Naive thymus-derived CD8-positive, alpha-beta T cell (primary cell): ENCODE measurements at regions not wholly inside any gene's neighbourhood (a gene's known extent, or its start where the extent isn't known, plus 50 kb on each side); places are given as distances from the start of the nearest gene placed in this dataset.

ENCODE experiments used
- ATAC-seq, 2 donors: fragments of 150-1000 bp; cut with Tn5 transposase in 1 of 2; sonication (Bioruptor Pico), chemical (Tn5 transposase) in 1 of 2; 1 replicate in 1 of 2; 2 replicates in 1 of 2; pipeline ENCODE4 v1.10.0; 2021; ENCODE audit warnings: mild to moderate bottlenecking in 2 of 2, moderate library complexity in 2 of 2
- POLR2A ChIA-PET: fragments of 350-600 bp; sonication (Branson Sonifier 250); formaldehyde crosslinking; loops from one replicate; lab custom pipeline; 2021; ENCODE audit warnings: antibody characterized with exemption; lab: Charles Lee
- DNase-seq, 10 donors: peaks; one replicate each; pipeline versions ENCODE4 v3.0.0 to v3.0.0-alpha.2; 2020 to 2022
- H3K27ac Mint-ChIP-seq, 10 donors: one replicate each; pipeline ENCODE4 v1.8.0; 2020 to 2022; ENCODE audit warnings: mild to moderate bottlenecking in 10 of 10, mixed read lengths in 10 of 10, moderate library complexity in 4 of 10, inconsistent platforms in 1 of 10
- H3K27me3 Mint-ChIP-seq, 5 donors: one replicate each; pipeline ENCODE4 v1.8.0; 2021 to 2022; ENCODE audit warnings: mixed read lengths in 5 of 5
- H3K36me3 Mint-ChIP-seq, 3 donors: one replicate each; pipeline ENCODE4 v1.8.0; 2020 to 2022; ENCODE audit warnings: mixed read lengths in 3 of 3, mild to moderate bottlenecking in 2 of 3, inconsistent platforms in 1 of 3
- H3K4me1 Mint-ChIP-seq, 4 donors: one replicate each; pipeline ENCODE4 v1.8.0; 2021 to 2022; ENCODE audit warnings: mixed read lengths in 4 of 4
- H3K4me3 Mint-ChIP-seq, 10 donors: one replicate each; pipeline ENCODE4 v1.8.0; 2020 to 2022; ENCODE audit warnings: mild to moderate bottlenecking in 10 of 10, mixed read lengths in 10 of 10, moderate library complexity in 6 of 10, inconsistent platforms in 1 of 10
- H3K9me3 Mint-ChIP-seq, 9 donors: one replicate each; pipeline ENCODE4 v1.8.0; 2020 to 2022; ENCODE audit warnings: mixed read lengths in 9 of 9, mild to moderate bottlenecking in 3 of 9, inconsistent platforms in 1 of 9, moderate library complexity in 1 of 9

GRCh38 chr12:131454418-131455217, 256.3 kb upstream of the SFSWAP start:
- peak in 3 of 10 donors; percentile 7 to 17 (median 8) for DNase-seq
- H3K9me3 Mint-ChIP-seq: peaks cover 0 to 16% (median 9%) of the 10 kb centered on the region in 9 donors
- H3K4me3 Mint-ChIP-seq: no peak overlapping the region
- peaks cover 4 to 46% (median 29%) of the 10 kb centered on the region in 5 donors for H3K27me3 Mint-ChIP-seq
- peak; percentile 65 to 74 for ATAC-seq
- peaks cover 0 to 5% (median 2%) of the 10 kb centered on the region in 4 donors for H3K4me1 Mint-ChIP-seq
- no peak overlapping the region for H3K27ac Mint-ChIP-seq
- H3K36me3 Mint-ChIP-seq: peaks cover 0 to 5% (median 0%) of the 10 kb centered on the region in 3 donors
- POLR2A ChIA-PET: no interaction called here

DNA sequence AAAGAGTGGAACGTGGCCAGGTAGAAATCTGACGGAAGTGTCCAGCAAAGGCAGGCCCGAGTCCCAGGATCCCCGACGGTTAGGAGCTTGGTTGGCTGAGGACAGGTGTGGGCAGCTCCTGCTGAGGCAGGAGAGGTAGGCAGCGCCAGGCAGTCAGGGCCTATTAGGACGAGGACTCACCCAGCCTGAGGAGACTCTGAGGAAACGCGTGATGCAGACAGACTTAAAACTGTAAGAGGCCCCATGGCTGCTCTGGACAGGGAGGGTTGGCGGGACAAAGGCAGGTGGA, 255.7 kb upstream of the SFSWAP start:
- Mint-ChIP-seq H3K36me3 (peaks cover 0 to 5% (median 0%) of the 10 kb centered on the region in 3 donors), H3K4me1 (peaks cover 0 to 5% (median 2%) of the 10 kb centered on the region in 4 donors), H3K27me3 (peaks cover 4 to 47% (median 30%) of the 10 kb centered on the region in 5 donors), H3K27ac (no peak overlapping the region), H3K9me3 (peaks cover 0 to 16% (median 9%) of the 10 kb centered on the region in 9 donors), H3K4me3 (no peak overlapping the region)
- DNase-seq: no peak
- ATAC-seq: no peak
- POLR2A ChIA-PET: no interaction called here

DNA sequence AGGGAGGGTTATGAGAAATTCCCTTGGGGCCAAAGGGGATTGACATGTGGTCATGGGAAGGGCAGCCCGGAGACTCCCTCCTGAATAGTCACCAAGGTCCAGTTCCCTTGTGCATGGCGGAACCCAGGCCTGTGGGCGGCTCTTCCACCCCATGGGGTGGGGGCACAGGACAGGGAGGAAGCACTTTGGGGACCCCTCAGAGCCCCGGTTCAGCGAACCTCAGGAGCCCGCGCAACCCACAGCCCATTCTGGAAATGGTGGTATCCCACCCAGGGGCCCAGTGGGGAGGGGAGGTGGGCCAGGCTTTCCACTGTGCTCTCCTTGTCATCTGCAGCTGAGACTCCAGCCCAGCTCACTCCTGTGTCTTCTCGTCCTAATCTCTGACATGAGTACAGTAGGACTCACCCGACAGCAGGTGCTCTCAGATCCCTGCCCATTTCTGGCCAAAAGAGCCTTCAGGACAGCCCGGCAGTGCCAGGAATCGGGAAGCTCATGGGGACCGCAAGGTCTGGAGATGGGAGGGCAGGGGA, 255.2 kb upstream of the SFSWAP start:
- Mint-ChIP-seq H3K9me3 (peaks cover 0 to 15% (median 7%) of the 10 kb centered on the region in 9 donors), H3K4me3 (no peak overlapping the region), H3K4me1 (peaks cover 0 to 5% (median 2%) of the 10 kb centered on the region in 4 donors), H3K36me3 (peaks cover 0 to 5% (median 0%) of the 10 kb centered on the region in 3 donors), H3K27ac (no peak overlapping the region), H3K27me3 (peaks cover 7 to 47% (median 34%) of the 10 kb centered on the region in 5 donors)
- POLR2A ChIA-PET: no interaction called here
- no peak for DNase-seq
- no peak for ATAC-seq

GRCh38 chr12:131456301-131457027, 254.4 kb upstream of the SFSWAP start:
- no peak overlapping the region for H3K27ac Mint-ChIP-seq
- peaks cover 0 to 5% (median 2%) of the 10 kb centered on the region in 4 donors for H3K4me1 Mint-ChIP-seq
- POLR2A ChIA-PET: no interaction called here
- H3K9me3 Mint-ChIP-seq: peaks cover 0 to 8% (median 7%) of the 10 kb centered on the region in 9 donors
- peaks cover 0 to 5% (median 0%) of the 10 kb centered on the region in 3 donors for H3K36me3 Mint-ChIP-seq
- no peak overlapping the region for H3K4me3 Mint-ChIP-seq
- peaks cover 5 to 46% (median 34%) of the 10 kb centered on the region in 5 donors for H3K27me3 Mint-ChIP-seq
- ATAC-seq (no peak), DNase-seq (no peak)

- Mint-ChIP-seq H3K27me3 (peaks cover 7 to 41% (median 34%) of the 10 kb centered on the region in 5 donors), H3K9me3 (peaks cover 0 to 6% (median 2%) of the 10 kb centered on the region in 9 donors), H3K4me3 (no peak overlapping the region), H3K36me3 (peaks cover 0 to 3% (median 0%) of the 10 kb centered on the region in 3 donors), H3K27ac (no peak overlapping the region), H3K4me1 (peaks cover 0 to 5% (median 2%) of the 10 kb centered on the region in 4 donors)
- ATAC-seq (no peak), DNase-seq (no peak)
- POLR2A ChIA-PET: no interaction called here
Measured at GRCh38 chr12:131457028-131457310, 253.9 kb upstream of the SFSWAP start.

- ATAC-seq (no peak), DNase-seq (no peak)
- H3K27ac Mint-ChIP-seq: no peak overlapping the region
- H3K27me3 Mint-ChIP-seq: peaks cover 10 to 36% (median 34%) of the 10 kb centered on the region in 5 donors
- H3K36me3 Mint-ChIP-seq: peaks cover 0 to 7% (median 0%) of the 10 kb centered on the region in 3 donors
- POLR2A ChIA-PET: no interaction called here
- peaks cover 0 to 9% (median 0%) of the 10 kb centered on the region in 9 donors for H3K9me3 Mint-ChIP-seq
- no peak overlapping the region for H3K4me3 Mint-ChIP-seq
- peaks cover 0 to 5% (median 2%) of the 10 kb centered on the region in 4 donors for H3K4me1 Mint-ChIP-seq
Measured at GRCh38 chr12:131457331-131458047, 253.4 kb upstream of the SFSWAP start.

DNA sequence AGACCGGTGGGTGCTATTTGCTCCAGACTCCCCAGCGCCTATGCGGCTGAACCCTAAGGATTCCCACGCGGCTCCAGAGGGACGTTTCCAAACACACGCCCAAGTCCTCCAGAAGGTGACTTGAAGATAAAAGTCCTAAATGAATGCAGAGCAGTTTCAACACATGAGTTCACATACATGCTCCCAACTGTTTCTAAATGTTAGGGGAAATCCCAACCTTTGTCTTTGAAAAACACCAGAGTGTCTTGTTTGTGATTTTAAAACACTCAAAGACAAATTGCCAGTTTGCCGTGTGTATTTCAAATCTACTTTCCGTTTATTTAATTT, 252.9 kb upstream of the SFSWAP start:
- Mint-ChIP-seq H3K4me3 (no peak overlapping the region), H3K9me3 (peaks cover 0 to 12% (median 0%) of the 10 kb centered on the region in 9 donors), H3K27ac (no peak overlapping the region), H3K4me1 (peaks cover 0 to 5% (median under 1%) of the 10 kb centered on the region in 4 donors), H3K36me3 (peaks cover 0 to 9% (median 0%) of the 10 kb centered on the region in 3 donors), H3K27me3 (peaks cover 10 to 36% (median 32%) of the 10 kb centered on the region in 5 donors)
- POLR2A ChIA-PET: no interaction called here
- DNase-seq (no peak), ATAC-seq (no peak)

- ATAC-seq (no peak), DNase-seq (peak in 1 of 10 donors; percentile 26)
- H3K27me3 Mint-ChIP-seq: peaks cover 10 to 36% (median 31%) of the 10 kb centered on the region in 5 donors
- H3K9me3 Mint-ChIP-seq: peaks cover 0 to 12% (median 0%) of the 10 kb centered on the region in 9 donors
- peaks cover 0 to 7% (median under 1%) of the 10 kb centered on the region in 4 donors for H3K4me1 Mint-ChIP-seq
- POLR2A ChIA-PET: no interaction called here
- no peak overlapping the region for H3K4me3 Mint-ChIP-seq
- peaks cover 0 to 9% (median 0%) of the 10 kb centered on the region in 3 donors for H3K36me3 Mint-ChIP-seq
- no peak overlapping the region for H3K27ac Mint-ChIP-seq
Measured at GRCh38 chr12:131458931-131459772, 251.7 kb upstream of the SFSWAP start.

DNA sequence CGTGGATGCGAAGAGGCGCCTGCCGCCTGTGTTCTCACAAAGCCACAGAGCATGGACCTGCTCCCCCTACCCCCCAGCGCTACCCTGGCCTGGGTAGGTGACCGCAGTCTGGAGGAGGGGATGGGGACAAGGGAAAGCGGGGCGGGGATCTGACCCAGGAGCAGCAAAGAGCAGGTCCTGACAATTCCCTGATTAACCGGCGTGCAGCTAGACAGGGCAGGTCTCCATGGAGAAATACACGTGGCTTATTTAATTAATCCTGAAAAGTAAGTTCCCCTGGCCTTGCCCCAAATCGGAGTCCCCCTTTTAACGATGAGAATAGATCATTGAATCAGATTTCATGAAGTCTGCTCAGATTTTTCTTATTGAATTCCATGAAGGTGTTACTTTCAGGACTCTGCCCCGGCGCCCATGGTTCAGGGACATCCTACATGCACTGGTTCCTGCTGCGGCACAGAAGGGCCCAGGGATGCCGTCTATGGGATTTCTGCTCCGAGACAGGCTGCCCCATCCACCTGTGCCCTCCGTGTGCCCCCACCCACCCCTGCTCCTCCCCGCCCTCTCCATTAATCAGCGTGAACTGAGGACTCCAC, 251.0 kb upstream of the SFSWAP start:
- peaks cover 0 to 9% (median 0%) of the 10 kb centered on the region in 3 donors for H3K36me3 Mint-ChIP-seq
- H3K9me3 Mint-ChIP-seq: peaks cover 0 to 12% (median 0%) of the 10 kb centered on the region in 9 donors
- H3K4me1 Mint-ChIP-seq: peaks cover 0 to 5% (median 0%) of the 10 kb centered on the region in 4 donors
- no peak overlapping the region for H3K27ac Mint-ChIP-seq
- DNase-seq: no peak
- POLR2A ChIA-PET: no interaction called here
- peaks cover 10 to 32% (median 27%) of the 10 kb centered on the region in 5 donors for H3K27me3 Mint-ChIP-seq
- ATAC-seq: no peak
- H3K4me3 Mint-ChIP-seq: no peak overlapping the region

DNA sequence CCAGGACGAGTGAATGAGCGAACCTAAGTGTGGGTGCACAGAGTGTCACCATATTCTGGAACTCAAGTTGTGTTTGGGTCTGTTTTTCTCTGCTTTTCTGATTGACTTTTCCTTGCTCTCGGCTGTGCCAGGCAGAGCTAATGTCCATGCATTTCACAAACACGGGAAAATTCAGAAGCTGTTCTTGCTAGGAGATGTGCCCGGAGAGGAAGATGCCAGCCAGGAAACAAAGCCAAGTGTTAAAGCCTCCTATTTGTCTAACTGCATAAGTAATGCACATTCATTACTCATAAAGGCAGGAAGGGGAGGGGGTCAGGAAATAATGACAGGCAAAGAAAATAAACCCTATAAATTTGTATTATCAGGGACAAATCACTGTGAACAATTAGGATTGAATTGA, 250.4 kb upstream of the SFSWAP start:
- Mint-ChIP-seq H3K4me1 (peaks cover 0 to 2% (median 0%) of the 10 kb centered on the region in 4 donors), H3K27me3 (peaks cover 10 to 28% (median 24%) of the 10 kb centered on the region in 5 donors)
- ATAC-seq: no peak

DNA sequence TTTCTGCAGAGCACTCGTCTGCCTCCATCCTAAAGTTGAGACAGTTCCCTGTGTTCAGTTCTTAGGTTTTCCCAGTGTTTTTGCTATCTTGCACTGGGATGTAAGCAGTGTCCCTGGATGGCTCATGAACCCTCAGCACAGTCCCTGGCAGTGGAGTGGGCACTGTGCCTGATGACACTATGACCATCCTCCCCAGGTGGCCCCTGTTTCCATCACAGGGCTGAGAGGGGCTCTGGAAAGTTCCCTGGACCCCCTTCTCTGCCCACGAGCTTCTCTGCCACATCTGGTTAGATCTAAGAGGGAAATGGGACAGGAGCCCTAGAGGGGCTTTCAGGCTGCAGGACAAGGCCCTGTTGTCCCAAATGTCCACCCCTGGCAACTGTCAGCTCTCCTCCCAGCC, 249.8 kb upstream of the SFSWAP start:
- Mint-ChIP-seq H3K27me3 (peaks cover 8 to 25% (median 19%) of the 10 kb centered on the region in 5 donors), H3K4me1 (peaks cover 0 to 2% (median 0%) of the 10 kb centered on the region in 4 donors), H3K4me3 (no peak overlapping the region), H3K9me3 (peaks cover 0 to 12% (median 0%) of the 10 kb centered on the region in 9 donors), H3K36me3 (peaks cover 0 to 9% (median 0%) of the 10 kb centered on the region in 3 donors), H3K27ac (no peak overlapping the region)
- ATAC-seq (no peak), DNase-seq (no peak)
- POLR2A ChIA-PET: no interaction called here

More for the DNA sequence above, 250.4 kb upstream of the SFSWAP start:
- Mint-ChIP-seq H3K36me3 (peaks cover 0 to 9% (median 0%) of the 10 kb centered on the region in 3 donors), H3K27ac (peak overlapping the region in 1 of 10 donors; percentile 3), H3K4me3 (no peak overlapping the region), H3K9me3 (peaks cover 0 to 12% (median 0%) of the 10 kb centered on the region in 9 donors)
- POLR2A ChIA-PET: no interaction called here
- peak in 1 of 10 donors; percentile 4 for DNase-seq
